Adrenal gland (tissue), 9 donors: ENCODE measurements at regions not wholly inside any gene's neighbourhood (a gene's known extent, or its start where the extent isn't known, plus 50 kb on each side); places are given as distances from the start of the nearest gene placed in this dataset.

Experiments used
- DNase-seq, 7 donors: peaks; one replicate each; pipeline ENCODE4 v3.0.0-alpha.2; 2019 to 2020
- H3K27ac ChIP-seq, 5 donors: fragments of 200-600 bp; sonication (generic) in 4 of 5; 1 replicate in 3 of 5; 2 replicates in 2 of 5; pipeline versions ENCODE4 v1.5.1 to v1.8.0; 2016 to 2020; ENCODE audit warnings: mild to moderate bottlenecking in 1 of 5
- H3K27me3 ChIP-seq: fragments of 200-600 bp; 2 replicates; pipeline ENCODE4 v1.8.0; 2021
- H3K36me3 ChIP-seq, 2 donors: fragments of 200-600 bp; replicated peaks in 1 of 2; 1 replicate in 1 of 2; 2 replicates in 1 of 2; pipeline versions ENCODE4 v1.5.1 to v1.8.0; 2018 to 2022
- H3K4me1 ChIP-seq, 2 donors: fragments of 200-600 bp; replicated peaks in 1 of 2; 1 replicate in 1 of 2; 2 replicates in 1 of 2; pipeline versions ENCODE4 v1.5.1 to v1.8.0; 2018 to 2021
- H3K4me3 ChIP-seq, 4 donors: fragments of 200-600 bp; sonication (generic) in 3 of 4; one replicate each; pipeline ENCODE4 v1.5.1; 2016 to 2018
- H3K9me3 ChIP-seq, 3 donors: fragments of 200-600 bp; sonication (generic) in 1 of 3; replicated peaks in 1 of 3; 1 replicate in 2 of 3; 2 replicates in 1 of 3; pipeline versions ENCODE4 v1.5.1 to v1.8.0; 2016 to 2021
- CTCF ChIP-seq, 6 experiments: fragments of 450-650 bp in 4 of 6; fragments of 200-600 bp in 2 of 6; sonication (generic) in 1 of 6; IDR thresholded peaks; 1 replicate in 5 of 6; 2 replicates in 1 of 6; pipeline versions ENCODE4 v1.5.1 to v1.8.0; 2016 to 2021; ENCODE audit warnings: antibody characterized with exemption in 6 of 6, mild to moderate bottlenecking in 2 of 6, moderate library complexity in 1 of 6
- POLR2A ChIP-seq, 2 donors: fragments of 450-650 bp; IDR thresholded peaks; one replicate each; pipeline ENCODE4 v1.6.1; 2017; ENCODE audit warnings: antibody characterized with exemption in 2 of 2, mild to moderate bottlenecking in 2 of 2, moderate library complexity in 1 of 2
- WGBS, 4 donors: extraction: QIAGEN DNeasy Blood & Tissue Kit in 2 of 4; methylation state at CpG; one replicate each; pipeline versions ENCODE4 v1.1.5 to v1.1.7; 2013 to 2017; 5-methylcytosine and 5-hydroxymethylcytosine counted together
- intact Hi-C, 2 donors: fragments of 100-400 bp; cut with DNase I; formaldehyde crosslinking; loops; one replicate each; pipeline versions ENCODE4 v1.14.1 to v1.15.0; 2022 to 2023
- donor health status: healthy with polysubstance abuse.
- donor health status: Bipolar disorder and iron deficiency.
- donor health status: DM: yes; HTN: yes; CAD: no.
- donor health status: DM: no; HTN: no; CAD: no.
- donor health status: DM: no; HTN: no; CAD: no.

- peaks cover 4% of the 10 kb centered on the region for H3K27me3 ChIP-seq
- intact Hi-C loops, result no loop called here
- H3K36me3 ChIP-seq, result no peaks in the 10 kb centered on the region
- no peaks in the 10 kb centered on the region for H3K4me1 ChIP-seq
- no peak overlapping the region for H3K4me3 ChIP-seq
- 76 to 91% (median 83%) methylated on average over 3 of the region's 3 CpGs for WGBS, 4 donors
- DNase-seq, result no peak
- no peak for TF ChIP-seq CTCF (IDR thresholded peaks at IDR 0.05)
- no peak for TF ChIP-seq POLR2A (IDR thresholded peaks at IDR 0.05)
- H3K9me3 ChIP-seq, result no peaks in the 10 kb centered on the region
- no peak overlapping the region for H3K27ac ChIP-seq
Observed at GRCh38 chrX:126982158-126982557, 162.6 kb downstream of the PRR32 start.

GRCh38 chrX:126985027-126985426, 165.5 kb downstream of the PRR32 start:
- no peaks in the 10 kb centered on the region for H3K36me3 ChIP-seq
- no peaks in the 10 kb centered on the region for H3K9me3 ChIP-seq
- no peaks in the 10 kb centered on the region for H3K4me1 ChIP-seq
- no peak overlapping the region for H3K4me3 ChIP-seq
- no peak for DNase-seq
- TF ChIP-seq CTCF (IDR thresholded peaks at IDR 0.05) (no peak), POLR2A (IDR thresholded peaks at IDR 0.05) (no peak)
- no peak overlapping the region for H3K27ac ChIP-seq
- no peaks in the 10 kb centered on the region for H3K27me3 ChIP-seq
- intact Hi-C loops, result no loop called here

- no peak overlapping the region for H3K4me3 ChIP-seq
- H3K36me3 ChIP-seq, result no peaks in the 10 kb centered on the region
- H3K27me3 ChIP-seq, result no peaks in the 10 kb centered on the region
- no peak for DNase-seq
- no peaks in the 10 kb centered on the region for H3K9me3 ChIP-seq
- no peak overlapping the region for H3K27ac ChIP-seq
- TF ChIP-seq CTCF (IDR thresholded peaks at IDR 0.05) (no peak), POLR2A (IDR thresholded peaks at IDR 0.05) (no peak)
- intact Hi-C loops, result no loop called here
- no peaks in the 10 kb centered on the region for H3K4me1 ChIP-seq
- WGBS, 4 donors, result 83 to 93% (median 91%) methylated on average over 8 to 10 of the region's 10 CpGs
Observed at GRCh38 chrX:126985981-126986380, 166.5 kb downstream of the PRR32 start.

GRCh38 chrX:126994032-126994600, 174.6 kb downstream of the PRR32 start:
- no peak overlapping the region for H3K27ac ChIP-seq
- H3K36me3 ChIP-seq, result no peaks in the 10 kb centered on the region
- 43 to 73% (median 57%) methylated on average over 4 of the region's 4 CpGs for WGBS, 4 donors
- intact Hi-C loops, result no loop called here
- H3K4me3 ChIP-seq, result no peak overlapping the region
- H3K9me3 ChIP-seq, result no peaks in the 10 kb centered on the region
- DNase-seq, result peak in 1 of 7 donors; percentile 1
- no peaks in the 10 kb centered on the region for H3K27me3 ChIP-seq
- no peaks in the 10 kb centered on the region for H3K4me1 ChIP-seq
- no peak for TF ChIP-seq POLR2A (IDR thresholded peaks at IDR 0.05)
- TF ChIP-seq CTCF (IDR thresholded peaks at IDR 0.05), result no peak
